Caco-2 (cell line): ENCODE measurements at regions not wholly inside any gene's neighbourhood (a gene's known extent, or its start where the extent isn't known, plus 50 kb on each side); places are given as distances from the start of the nearest gene placed in this dataset.

Experiments used
- BruUV-seq: library from RNA; stranded (reverse); fragments of 400-500 nt; replicated peaks from 2 replicates; lab custom pipeline; 2021; lab: Mats Ljungman, UMichigan
- CTCF ChIA-PET: fragments of 300-600 bp; sonication (Branson Sonifier 250); formaldehyde crosslinking; loops from one replicate; lab custom pipeline; 2022; ENCODE audit warnings: antibody characterized with exemption; lab: Charles Lee
- POLR2A ChIA-PET: fragments of 300-600 bp; sonication (Branson Sonifier 250); formaldehyde crosslinking; loops from one replicate; lab custom pipeline; 2022; ENCODE audit warnings: antibody characterized with exemption; lab: Charles Lee
- DNase-seq, 2 experiments: peaks; one replicate each; pipeline versions ENCODE4 v3.0.0 to v3.0.0-alpha.2; 2020 to 2022
- H3K27me3 ChIP-seq: replicated peaks from 2 replicates; pipeline ENCODE4 v1.6.0; 2011; ENCODE audit warnings: low read length; ENCODE audit not compliant: control insufficient read depth, insufficient read depth
- H3K36me3 ChIP-seq: 2 replicates; pipeline ENCODE4 v1.5.1; 2011; ENCODE audit warnings: low read length; ENCODE audit not compliant: control insufficient read depth, insufficient read depth
- H3K4me1 ChIP-seq: fragments of 250-450 bp; sonication (Bioruptor Pico); 2 replicates; pipeline ENCODE4 v1.5.1; 2020; ENCODE audit warnings: mild to moderate bottlenecking
- H3K4me3 ChIP-seq: 2 replicates; pipeline ENCODE4 v1.5.1; 2011; ENCODE audit warnings: low read depth, mild to moderate bottlenecking, control low read depth, low read length
- H3K9me3 ChIP-seq: fragments of 250-450 bp; sonication (Bioruptor Pico); 2 replicates; pipeline ENCODE4 v1.5.1; 2020; ENCODE audit warnings: mild to moderate bottlenecking, moderate library complexity
- H3K27ac Mint-ChIP-seq: one replicate; pipeline ENCODE4 v1.8.0; 2022; ENCODE audit warnings: mixed read lengths; ENCODE audit not compliant: unreplicated experiment
- H3K27me3 Mint-ChIP-seq: one replicate; pipeline ENCODE4 v1.8.0; 2022; ENCODE audit warnings: mixed read lengths; ENCODE audit not compliant: insufficient read depth, unreplicated experiment
- H3K36me3 Mint-ChIP-seq: one replicate; pipeline ENCODE4 v1.8.0; 2022; ENCODE audit warnings: mild to moderate bottlenecking, mixed read lengths; ENCODE audit not compliant: insufficient read depth, unreplicated experiment
- H3K4me1 Mint-ChIP-seq: one replicate; pipeline ENCODE4 v1.8.0; 2022; ENCODE audit warnings: low read depth, mixed read lengths; ENCODE audit not compliant: unreplicated experiment
- H3K4me3 Mint-ChIP-seq: one replicate; pipeline ENCODE4 v1.8.0; 2022; ENCODE audit warnings: mild to moderate bottlenecking, moderate library complexity, mixed read lengths; ENCODE audit not compliant: unreplicated experiment
- H3K9me3 Mint-ChIP-seq: one replicate; pipeline ENCODE4 v1.8.0; 2022; ENCODE audit warnings: mixed read lengths; ENCODE audit not compliant: unreplicated experiment
- CTCF ChIP-seq, 2 experiments: fragments of 200-600 bp in 1 of 2; IDR thresholded peaks; 1 replicate in 1 of 2; 2 replicates in 1 of 2; pipeline versions ENCODE4 v1.5.1 to v1.8.0; 2011 to 2022; ENCODE audit warnings: antibody characterized with exemption in 1 of 2, control low read depth in 1 of 2, inconsistent platforms in 1 of 2, low read depth in 1 of 2, low read length in 1 of 2, mild to moderate bottlenecking in 1 of 2, moderate library complexity in 1 of 2; ENCODE audit not compliant: insufficient read depth in 1 of 2, severe bottlenecking in 1 of 2, unreplicated experiment in 1 of 2
- intact Hi-C: fragments of 100-400 bp; cut with micrococcal nuclease; formaldehyde crosslinking; loops from one replicate; pipeline ENCODE4 v1.10.0; 2022; ENCODE audit not compliant: unreplicated experiment

- Histone ChIP-seq H3K36me3 (no peaks in the 10 kb centered on the region), H3K4me1 (no peaks in the 10 kb centered on the region), H3K4me3 (no peak overlapping the region), H3K9me3 (no peaks in the 10 kb centered on the region), H3K27me3 (no peaks in the 10 kb centered on the region)
- no peak for TF ChIP-seq CTCF (IDR thresholded peaks at IDR 0.05; ENCODE audit: insufficient read depth in 1 of 2, low read depth in 1 of 2, low read length in 1 of 2, severe bottlenecking in 1 of 2, unreplicated experiment in 1 of 2)
- no peaks in the 10 kb centered on the region for H3K4me1 Mint-ChIP-seq
- CTCF ChIA-PET = no interaction called here
- POLR2A ChIA-PET = no interaction called here
- no peaks in the 10 kb centered on the region for H3K36me3 Mint-ChIP-seq
- H3K27ac Mint-ChIP-seq = no peak overlapping the region
- no peaks in the 10 kb centered on the region for H3K27me3 Mint-ChIP-seq
- no peaks in the 10 kb centered on the region for H3K9me3 Mint-ChIP-seq
- no peak overlapping the region for H3K4me3 Mint-ChIP-seq
- intact Hi-C loops = no loop called here
- BruUV-seq = no TSS peak
- DNase-seq = no peak
Measured at GRCh38 chr6:20318851-20319387, 82.8 kb upstream of the E2F3 start.

DNA sequence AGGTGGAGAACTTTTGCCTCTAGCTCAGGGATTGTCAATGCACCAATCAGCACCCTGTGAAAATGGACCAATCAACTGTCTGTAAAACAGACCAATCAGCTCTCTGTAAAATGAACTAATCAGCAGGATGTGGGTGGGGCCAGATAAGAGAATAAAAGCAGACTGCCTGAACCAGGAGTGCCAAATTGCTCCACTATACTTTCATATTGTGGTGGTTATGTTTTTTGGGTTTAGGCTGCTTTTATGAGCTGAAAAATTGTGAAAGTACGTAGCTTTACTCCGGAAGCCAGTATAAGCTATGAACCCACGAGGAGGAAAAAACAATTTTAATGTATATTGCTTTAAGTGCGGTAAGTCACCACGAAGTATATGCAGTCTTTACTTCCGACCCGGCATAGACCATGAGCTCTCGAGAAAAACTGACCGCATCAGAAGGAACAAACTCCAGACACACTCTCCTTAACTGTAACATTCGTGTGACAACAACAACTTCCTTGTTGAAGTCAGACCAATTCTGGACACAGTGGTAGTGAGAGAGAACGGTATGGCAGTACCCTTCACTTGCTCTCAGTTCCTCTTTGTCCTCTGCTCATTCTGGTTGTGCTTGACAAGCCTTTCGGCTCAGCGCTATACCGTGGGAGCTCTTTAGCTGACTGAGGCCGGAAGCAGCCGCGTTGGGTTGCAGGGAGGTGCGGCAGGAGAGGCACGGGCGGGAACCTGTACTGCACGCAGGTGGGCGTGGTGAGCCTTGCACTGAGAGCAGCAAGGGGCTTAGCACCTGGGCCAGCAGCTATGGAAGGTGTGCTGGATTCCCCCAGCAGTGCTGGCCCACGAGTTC, 81.9 kb upstream of the E2F3 start:
- Histone ChIP-seq H3K9me3 (no peaks in the 10 kb centered on the region), H3K4me1 (no peaks in the 10 kb centered on the region), H3K27me3 (no peaks in the 10 kb centered on the region), H3K4me3 (no peak overlapping the region), H3K36me3 (no peaks in the 10 kb centered on the region)
- H3K27me3 Mint-ChIP-seq = no peaks in the 10 kb centered on the region
- no peaks in the 10 kb centered on the region for H3K36me3 Mint-ChIP-seq
- H3K9me3 Mint-ChIP-seq = no peaks in the 10 kb centered on the region
- no peak for TF ChIP-seq CTCF (IDR thresholded peaks at IDR 0.05; ENCODE audit: insufficient read depth in 1 of 2, low read depth in 1 of 2, low read length in 1 of 2, severe bottlenecking in 1 of 2, unreplicated experiment in 1 of 2)
- ChIA-PET POLR2A (no interaction called here), CTCF (no interaction called here)
- intact Hi-C loops = no loop called here
- DNase-seq = no peak
- no peaks in the 10 kb centered on the region for H3K4me1 Mint-ChIP-seq
- no TSS peak for BruUV-seq
- no peak overlapping the region for H3K4me3 Mint-ChIP-seq
- no peak overlapping the region for H3K27ac Mint-ChIP-seq

DNA sequence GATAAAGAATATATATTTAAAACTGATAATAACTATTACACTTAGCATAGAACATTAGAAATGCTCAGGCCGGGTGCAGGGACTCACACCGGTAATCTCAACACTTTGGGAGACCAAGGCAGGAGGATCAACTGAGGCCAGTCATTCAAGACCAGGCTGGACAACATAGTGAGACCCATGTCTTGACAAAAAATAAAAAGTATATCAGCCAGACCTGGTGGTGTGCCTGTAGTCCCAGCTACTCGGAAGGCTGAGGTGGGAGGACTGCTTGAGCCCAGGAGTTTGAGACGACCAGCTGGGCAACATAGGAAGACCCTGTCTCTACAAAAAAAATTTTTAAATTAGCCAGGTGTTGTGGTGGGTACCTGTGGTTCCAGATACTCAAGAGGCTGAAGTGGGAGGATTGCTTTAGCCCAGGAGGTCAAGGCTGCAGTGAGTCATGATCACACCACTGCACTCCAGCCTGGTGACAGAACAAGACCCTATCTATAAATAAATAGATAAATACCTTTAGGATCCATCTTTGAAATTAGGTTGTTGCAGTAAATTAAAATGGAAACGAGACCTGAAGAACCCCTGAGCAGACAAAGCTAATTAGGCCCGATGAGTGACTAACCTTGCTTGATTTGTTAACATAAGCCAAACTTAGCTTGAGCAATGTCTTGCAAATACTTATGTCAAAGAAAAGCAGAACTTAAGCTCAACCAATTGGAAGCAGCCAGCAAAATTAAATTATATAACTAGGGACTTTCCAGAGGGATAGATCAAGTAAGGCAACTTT, 75.8 kb upstream of the E2F3 start:
- BruUV-seq = no TSS peak

More for the DNA sequence above, 75.8 kb upstream of the E2F3 start:
- Mint-ChIP-seq H3K4me3 (no peak overlapping the region), H3K27me3 (no peaks in the 10 kb centered on the region), H3K27ac (no peak overlapping the region), H3K4me1 (peaks cover 6% of the 10 kb centered on the region), H3K36me3 (no peaks in the 10 kb centered on the region), H3K9me3 (no peaks in the 10 kb centered on the region)
- DNase-seq = no peak
- intact Hi-C loops = no loop called here
- CTCF ChIA-PET = no interaction called here
- Histone ChIP-seq H3K9me3 (no peaks in the 10 kb centered on the region), H3K4me1 (no peaks in the 10 kb centered on the region), H3K36me3 (no peaks in the 10 kb centered on the region), H3K27me3 (no peaks in the 10 kb centered on the region), H3K4me3 (no peak overlapping the region)
- POLR2A ChIA-PET = no interaction called here
- no peak for TF ChIP-seq CTCF (IDR thresholded peaks at IDR 0.05; ENCODE audit: insufficient read depth in 1 of 2, low read depth in 1 of 2, low read length in 1 of 2, severe bottlenecking in 1 of 2, unreplicated experiment in 1 of 2)
